H1 (cell line): ENCODE measurements at regions not wholly inside any gene's neighbourhood (a gene's known extent, or its start where the extent isn't known, plus 50 kb on each side); places are given as distances from the start of the nearest gene placed in this dataset.

Experiments used
- CTCF ChIA-PET: fragments of 300-600 bp; sonication (Branson Sonifier 250); formaldehyde crosslinking; loops from one replicate; lab custom pipeline; 2021; ENCODE audit not compliant: partially characterized antibody; lab: Charles Lee
- POLR2A ChIA-PET: fragments of 300-600 bp; sonication (Branson Sonifier 250); formaldehyde crosslinking; loops from one replicate; lab custom pipeline; 2021; ENCODE audit warnings: inconsistent platforms; ENCODE audit not compliant: partially characterized antibody; lab: Charles Lee
- DNase-seq, 2 experiments: peaks; one replicate each; pipeline versions ENCODE4 v3.0.0 to v3.0.0-alpha.2; 2010 to 2022; ENCODE audit warnings: low spot score in 2 of 2, low read depth in 1 of 2, mixed read lengths in 1 of 2
- FAIRE-seq: peaks from 2 replicates; lab custom pipeline; 2011; peaks lifted over from hg19 to GRCh38; lab: Jason Lieb, UNC
- H2AFZ ChIP-seq: 2 replicates; pipeline ENCODE4 v1.8.1; 2012; ENCODE audit warnings: low read length, inconsistent platforms
- H2AK5ac ChIP-seq: 2 replicates; pipeline ENCODE4 v1.6.1; 2013; ENCODE audit warnings: low read depth, low read length
- H2BK120ac ChIP-seq: replicated peaks from 2 replicates; pipeline ENCODE3; 2013; ENCODE audit warnings: low read depth, low read length, inconsistent platforms
- H2BK12ac ChIP-seq: 2 replicates; pipeline ENCODE4 v1.6.1; 2013; ENCODE audit warnings: low read depth, low read length
- H2BK15ac ChIP-seq: 2 replicates; pipeline ENCODE4 v1.6.1; 2013; ENCODE audit warnings: low read length
- H2BK20ac ChIP-seq: 2 replicates; pipeline ENCODE4 v1.6.1; 2013; ENCODE audit warnings: low read length
- H2BK5ac ChIP-seq: 2 replicates; pipeline ENCODE4 v1.6.1; 2013; ENCODE audit warnings: low read depth, low read length
- H3K14ac ChIP-seq: 2 replicates; pipeline ENCODE4 v1.6.1; 2013; ENCODE audit warnings: inconsistent platforms; ENCODE audit not compliant: insufficient read length
- H3K18ac ChIP-seq: 2 replicates; pipeline ENCODE4 v1.6.1; 2013; ENCODE audit warnings: low read length; ENCODE audit errors: extremely low read depth
- H3K23ac ChIP-seq: 2 replicates; pipeline ENCODE4 v1.6.1; 2013; ENCODE audit warnings: inconsistent platforms; ENCODE audit not compliant: insufficient read length
- H3K23me2 ChIP-seq: 2 replicates; pipeline ENCODE4 v1.6.1; 2013; ENCODE audit warnings: low read depth, low read length
- H3K27ac ChIP-seq: 2 replicates; pipeline ENCODE4 v1.6.1; 2011; ENCODE audit warnings: low read depth, low read length, inconsistent platforms
- H3K27me3 ChIP-seq, 4 experiments: replicated peaks in 1 of 4; 1 replicate in 1 of 4; 2 replicates in 3 of 4; pipeline versions ENCODE4 v1.6.1 to v1.8.1; 2011 to 2013; ENCODE audit warnings: low read length in 3 of 4, mild to moderate bottlenecking in 3 of 4, inconsistent platforms in 2 of 4, mixed read lengths in 2 of 4, moderate library complexity in 1 of 4; ENCODE audit not compliant: control insufficient read depth in 3 of 4, insufficient read depth in 3 of 4; ENCODE audit errors: extremely low read depth in 1 of 4
- H3K36me3 ChIP-seq, 4 experiments: 2 replicates each; pipeline versions ENCODE4 v1.6.1 to v1.8.1; 2011 to 2013; ENCODE audit warnings: mild to moderate bottlenecking in 4 of 4, low read length in 3 of 4, moderate library complexity in 2 of 4, control low read depth in 1 of 4, inconsistent platforms in 1 of 4; ENCODE audit not compliant: insufficient read depth in 4 of 4, control insufficient read depth in 2 of 4
- H3K4ac ChIP-seq: replicated peaks from 2 replicates; pipeline ENCODE3; 2013; ENCODE audit warnings: low read length, low read depth, mixed read lengths, inconsistent platforms; ENCODE audit not compliant: insufficient read length
- H3K4me1 ChIP-seq, 4 experiments: replicated peaks in 1 of 4; 1 replicate in 1 of 4; 2 replicates in 3 of 4; pipeline versions ENCODE4 v1.6.1 to v1.8.1; 2011 to 2013; ENCODE audit warnings: low read length in 3 of 4, inconsistent platforms in 2 of 4, mixed read lengths in 1 of 4; ENCODE audit not compliant: insufficient read depth in 4 of 4, control insufficient read depth in 3 of 4
- H3K4me2 ChIP-seq, 2 experiments: 2 replicates each; pipeline versions ENCODE4 v1.6.1 to v1.8.1; 2011 to 2013; ENCODE audit warnings: low read depth in 2 of 2, low read length in 2 of 2, control low read depth in 1 of 2, inconsistent platforms in 1 of 2, mild to moderate bottlenecking in 1 of 2; ENCODE audit not compliant: insufficient read depth in 1 of 2
- H3K4me3 ChIP-seq, 4 experiments: fragments of 200-600, 300-600 bp in 1 of 4; sonication (generic), shearing (Covaris generic), sonication (Bioruptor Twin) in 1 of 4; 2 replicates each; pipeline versions ENCODE4 v1.5.1 to v1.8.1; 2011 to 2016; ENCODE audit warnings: low read length in 4 of 4, low read depth in 3 of 4, control low read depth in 2 of 4, inconsistent platforms in 2 of 4, mild to moderate bottlenecking in 2 of 4, mixed read lengths in 1 of 4, moderate library complexity in 1 of 4; ENCODE audit not compliant: insufficient read depth in 2 of 4; ENCODE audit errors: extremely low read depth in 1 of 4
- H3K56ac ChIP-seq: replicated peaks from 2 replicates; pipeline ENCODE3; 2013; ENCODE audit warnings: low read depth, mild to moderate bottlenecking, mixed read lengths, low read length, inconsistent platforms; ENCODE audit not compliant: insufficient read length
- H3K79me1 ChIP-seq: 2 replicates; pipeline ENCODE4 v1.6.1; 2013; ENCODE audit warnings: low read depth, low read length, control low read depth
- H3K79me2 ChIP-seq, 2 experiments: 2 replicates each; pipeline versions ENCODE4 v1.6.1 to v1.8.1; 2012 to 2013; ENCODE audit warnings: low read length in 2 of 2, mild to moderate bottlenecking in 2 of 2, inconsistent platforms in 1 of 2; ENCODE audit not compliant: insufficient read depth in 2 of 2, control insufficient read depth in 1 of 2
- H3K9ac ChIP-seq, 4 experiments: replicated peaks in 1 of 4; 1 replicate in 1 of 4; 2 replicates in 3 of 4; pipeline versions ENCODE4 v1.6.1 to v1.8.1; 2011 to 2013; ENCODE audit warnings: low read depth in 3 of 4, low read length in 3 of 4, control low read depth in 2 of 4, mild to moderate bottlenecking in 2 of 4, moderate library complexity in 2 of 4, inconsistent platforms in 1 of 4; ENCODE audit errors: extremely low read depth in 1 of 4
- H3K9me3 ChIP-seq, 2 experiments: 2 replicates each; pipeline versions ENCODE4 v1.6.1 to v1.8.1; 2012 to 2013; ENCODE audit warnings: mild to moderate bottlenecking in 2 of 2, moderate library complexity in 2 of 2, control low read depth in 1 of 2, inconsistent platforms in 1 of 2, low read depth in 1 of 2, low read length in 1 of 2, mixed read lengths in 1 of 2; ENCODE audit not compliant: insufficient read depth in 2 of 2
- H4K20me1 ChIP-seq, 2 experiments: replicated peaks in 1 of 2; 2 replicates each; pipeline versions ENCODE3 to v1.8.1; 2011 to 2013; ENCODE audit warnings: inconsistent platforms in 2 of 2, low read length in 2 of 2, mild to moderate bottlenecking in 1 of 2; ENCODE audit not compliant: insufficient read depth in 2 of 2, control insufficient read depth in 1 of 2
- H4K5ac ChIP-seq: 2 replicates; pipeline ENCODE4 v1.6.1; 2013; ENCODE audit warnings: low read length, low read depth, mixed read lengths, inconsistent platforms; ENCODE audit not compliant: insufficient read length
- H4K8ac ChIP-seq: 2 replicates; pipeline ENCODE4 v1.8.0; 2013; ENCODE audit warnings: mild to moderate bottlenecking, moderate library complexity, low read length, inconsistent platforms; ENCODE audit not compliant: insufficient read depth; ENCODE audit errors: extremely low read depth
- H4K91ac ChIP-seq: replicated peaks from 2 replicates; pipeline ENCODE3; 2013; ENCODE audit warnings: low read length, mixed read lengths, inconsistent platforms; ENCODE audit not compliant: insufficient read length
- CEBPB ChIP-seq: IDR thresholded peaks from 2 replicates; pipeline ENCODE4 v1.6.1; 2012; ENCODE audit warnings: low read depth, low read length
- EZH2 ChIP-seq: fragments of 200-600 bp; sonication (generic); IDR thresholded peaks from 2 replicates; pipeline ENCODE4 v1.7.1; 2012; ENCODE audit warnings: low read depth, mild to moderate bottlenecking, moderate library complexity, low read length, inconsistent platforms; ENCODE audit not compliant: severe bottlenecking
- KDM5A ChIP-seq: fragments of 200-600 bp; IDR thresholded peaks from 2 replicates; pipeline ENCODE4 v1.7.1; 2012; ENCODE audit warnings: mild to moderate bottlenecking, low read length, inconsistent platforms, mixed read lengths
- SIX5 ChIP-seq: IDR thresholded peaks from 2 replicates; pipeline ENCODE4 v1.6.1; 2011; ENCODE audit warnings: mild to moderate bottlenecking, low read depth, low read length
- TEAD4 ChIP-seq: IDR thresholded peaks from 2 replicates; pipeline ENCODE4 v1.6.1; 2012; ENCODE audit warnings: low read depth, low read length, inconsistent platforms, mixed read lengths
- WGBS, 2 experiments: shearing (Covaris generic) in 1 of 2; methylation state at CpG; one replicate each; pipeline versions ENCODE4 v1.1.6 to v1.1.7; 2013 to 2015; ENCODE audit warnings: low lambda C conversion rate in 2 of 2, mixed read lengths in 2 of 2, inconsistent platforms in 1 of 2, low coverage in 1 of 2, missing lambda C conversion rate in 1 of 2; ENCODE audit not compliant: insufficient replicate concordance in 2 of 2, insufficient coverage in 1 of 2, insufficient read length in 1 of 2; ENCODE audit errors: extremely low coverage in 1 of 2, missing lambda C conversion rate in 1 of 2; 5-methylcytosine and 5-hydroxymethylcytosine counted together
- TF ChIP-seq, protein P1 (sequence below): IDR thresholded peaks from 2 replicates; pipeline ENCODE4 v1.6.1; 2011; ENCODE audit warnings: low read length, improper control_type of control experiment

DNA sequence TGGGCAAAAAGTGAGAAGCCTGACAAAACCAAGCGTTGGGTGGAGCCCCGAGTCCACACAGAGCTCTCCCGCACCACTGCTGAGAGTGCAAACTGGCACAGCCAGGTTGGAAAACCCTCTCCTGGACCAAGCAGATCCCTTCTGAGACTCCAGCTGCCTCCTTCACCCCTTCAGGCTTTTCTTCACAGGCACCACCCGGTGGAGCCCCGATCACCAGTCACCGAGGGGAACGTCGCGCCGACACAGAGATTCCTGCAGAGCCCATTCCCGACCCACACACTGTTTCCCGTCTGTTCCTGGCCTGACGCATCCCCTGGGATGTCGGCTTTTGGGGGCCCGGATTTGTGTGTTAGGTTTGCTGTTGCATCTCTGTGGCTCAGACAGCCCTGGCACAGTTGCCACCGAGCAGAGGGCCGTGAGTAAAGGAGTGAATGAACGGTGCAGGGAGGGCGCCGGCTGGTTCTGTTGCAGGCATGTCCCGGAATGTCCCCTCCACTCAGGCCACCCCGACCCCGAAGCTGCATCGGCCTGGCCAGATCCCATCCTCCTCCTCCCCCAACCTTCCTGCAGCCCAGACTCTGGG is 51.0 kb upstream of the INPP5A start:
- DNase-seq (no peak), FAIRE-seq (no peak)
- Histone ChIP-seq H3K4me1 (no peaks in the 10 kb centered on the region; a peak in 1 of 7 replicates), H3K4me2 (no peak overlapping the region), H4K5ac (no peak overlapping the region), H3K27me3 (peaks cover 0 to 4% (median 0%) of the 10 kb centered on the region in 4 experiments; a peak in 2 of 7 replicates), H2BK5ac (no peak overlapping the region), H3K79me2 (no peaks in the 10 kb centered on the region), H4K91ac (no peak overlapping the region), H3K36me3 (no peaks in the 10 kb centered on the region), H3K56ac (no peak overlapping the region), H3K9ac (no peak overlapping the region), H3K79me1 (no peaks in the 10 kb centered on the region), H3K23me2 (no peaks in the 10 kb centered on the region), H3K18ac (no peak overlapping the region), H2BK12ac (no peak overlapping the region), H4K8ac (peak overlapping the region; percentile 66; the same call in 1 of the 2 replicates), H3K23ac (no peak overlapping the region), H3K4ac (no peak overlapping the region), H3K4me3 (no peak overlapping the region), H2BK20ac (no peak overlapping the region), H2AFZ (peak overlapping the region; percentile 23), H3K9me3 (peaks cover 0 to 15% of the 10 kb centered on the region in 2 experiments; a peak in 1 of 4 replicates), H2AK5ac (no peak overlapping the region), H3K14ac (no peak overlapping the region), H3K27ac (no peak overlapping the region), H2BK120ac (no peak overlapping the region), H4K20me1 (no peaks in the 10 kb centered on the region), H2BK15ac (no peak overlapping the region)
- POLR2A ChIA-PET: interaction anchor here (1.1 kb wide), 1 partner anchor 218 kb away, joined by 3 read pairs; no protein-coding TSS in a partner anchor
- 90% methylated on average over 24 of the region's 24 CpGs; no CpG with 5 or more reads in 1 of the 2 experiments for WGBS, 2 experiments
- CTCF ChIA-PET: interaction anchor here (0.8 to 1.0 kb wide), 3 partner anchors 12 to 117 kb away, joined by 3 read pairs; no protein-coding TSS in a partner anchor
- no peak for TF ChIP-seq EZH2
- TF ChIP-seq KDM5A: no peak
- TF ChIP-seq, protein P1, sequence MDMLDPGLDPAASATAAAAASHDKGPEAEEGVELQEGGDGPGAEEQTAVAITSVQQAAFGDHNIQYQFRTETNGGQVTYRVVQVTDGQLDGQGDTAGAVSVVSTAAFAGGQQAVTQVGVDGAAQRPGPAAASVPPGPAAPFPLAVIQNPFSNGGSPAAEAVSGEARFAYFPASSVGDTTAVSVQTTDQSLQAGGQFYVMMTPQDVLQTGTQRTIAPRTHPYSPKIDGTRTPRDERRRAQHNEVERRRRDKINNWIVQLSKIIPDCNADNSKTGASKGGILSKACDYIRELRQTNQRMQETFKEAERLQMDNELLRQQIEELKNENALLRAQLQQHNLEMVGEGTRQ: no peak
- TF ChIP-seq TEAD4: no peak
- TF ChIP-seq SIX5: no peak
- no peak for TF ChIP-seq CEBPB
